Sigmoid colon (tissue), 6 donors: ENCODE measurements at regions not wholly inside any gene's neighbourhood (a gene's known extent, or its start where the extent isn't known, plus 50 kb on each side); places are given as distances from the start of the nearest gene placed in this dataset.

Experiments used
- DNase-seq: peaks from one replicate; pipeline ENCODE4 v3.0.0-alpha.2; 2019
- H3K27ac ChIP-seq, 4 donors: fragments of 200-600 bp; sonication (generic); one replicate each; pipeline ENCODE4 v1.5.1; 2016 to 2019; ENCODE audit warnings: mild to moderate bottlenecking in 1 of 4
- H3K27me3 ChIP-seq, 3 donors: fragments of 200-600 bp; sonication (generic); one replicate each; pipeline ENCODE4 v1.5.1; 2019; ENCODE audit warnings: mild to moderate bottlenecking in 1 of 3
- H3K36me3 ChIP-seq, 4 donors: fragments of 200-600 bp; sonication (generic); one replicate each; pipeline ENCODE4 v1.5.1; 2016 to 2019
- H3K4me1 ChIP-seq, 4 donors: fragments of 200-600 bp; sonication (generic); one replicate each; pipeline ENCODE4 v1.5.1; 2017 to 2019
- H3K4me3 ChIP-seq, 4 donors: fragments of 200-600 bp; sonication (generic); one replicate each; pipeline ENCODE4 v1.5.1; 2017 to 2019; ENCODE audit warnings: mild to moderate bottlenecking in 2 of 4, moderate library complexity in 1 of 4
- H3K9me3 ChIP-seq, 4 donors: fragments of 200-600 bp in 3 of 4; sonication (generic) in 3 of 4; one replicate each; pipeline versions ENCODE4 v1.5.1 to v1.6.1; 2013 to 2019
- EP300 ChIP-seq, 4 donors: sonication (generic); formaldehyde crosslinking; IDR thresholded peaks; one replicate each; pipeline ENCODE4 v1.6.1; 2017; ENCODE audit warnings: antibody characterized with exemption in 4 of 4
- POLR2A ChIP-seq, 2 donors: fragments of 450-650 bp; IDR thresholded peaks; one replicate each; pipeline ENCODE4 v1.6.1; 2016; ENCODE audit warnings: antibody characterized with exemption in 2 of 2, mild to moderate bottlenecking in 2 of 2, moderate library complexity in 2 of 2
- POLR2AphosphoS5 ChIP-seq, 4 donors: sonication (generic); formaldehyde crosslinking; IDR thresholded peaks; one replicate each; pipeline ENCODE4 v1.6.1; 2017; ENCODE audit warnings: antibody characterized with exemption in 4 of 4
- WGBS, 2 donors: extraction: QIAGEN DNeasy Blood & Tissue Kit; methylation state at CpG; one replicate each; pipeline ENCODE4 v1.1.7; 2013; 5-methylcytosine and 5-hydroxymethylcytosine counted together
- intact Hi-C: fragments of 100-400 bp; cut with DNase I; formaldehyde crosslinking; loops from one replicate; pipeline ENCODE4 v1.15.1; 2023
- TF ChIP-seq, protein P1 (sequence below), 4 experiments: fragments of 450-650 bp in 3 of 4; fragments of 200-600 bp in 1 of 4; IDR thresholded peaks; one replicate each; pipeline ENCODE4 v1.5.1; 2016 to 2019; ENCODE audit warnings: antibody characterized with exemption in 4 of 4, mild to moderate bottlenecking in 3 of 4, moderate library complexity in 2 of 4
- donor health status: healthy with polysubstance abuse.
- donor health status: healthy.

DNA sequence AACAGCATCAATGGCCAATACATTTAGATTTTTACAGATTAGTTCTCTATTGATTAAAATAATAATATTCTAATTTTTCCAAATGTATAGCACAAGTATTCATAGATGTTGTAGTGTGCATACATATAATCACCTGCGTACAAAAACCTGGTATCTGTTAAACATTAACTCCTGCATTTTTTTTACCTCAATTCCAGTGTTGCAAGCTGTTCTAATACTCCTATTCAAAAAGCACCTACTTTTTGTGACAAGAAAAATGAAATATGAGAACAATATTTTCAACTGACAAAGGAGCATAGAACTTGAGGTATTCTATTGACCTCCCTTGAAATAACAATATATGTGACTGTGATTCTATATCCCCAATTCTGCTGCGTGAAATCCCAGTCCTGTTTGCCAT lies 422.9 kb upstream of the PCDH20 start:
- no peaks in the 10 kb centered on the region for H3K4me1 ChIP-seq
- TF ChIP-seq, protein P1, sequence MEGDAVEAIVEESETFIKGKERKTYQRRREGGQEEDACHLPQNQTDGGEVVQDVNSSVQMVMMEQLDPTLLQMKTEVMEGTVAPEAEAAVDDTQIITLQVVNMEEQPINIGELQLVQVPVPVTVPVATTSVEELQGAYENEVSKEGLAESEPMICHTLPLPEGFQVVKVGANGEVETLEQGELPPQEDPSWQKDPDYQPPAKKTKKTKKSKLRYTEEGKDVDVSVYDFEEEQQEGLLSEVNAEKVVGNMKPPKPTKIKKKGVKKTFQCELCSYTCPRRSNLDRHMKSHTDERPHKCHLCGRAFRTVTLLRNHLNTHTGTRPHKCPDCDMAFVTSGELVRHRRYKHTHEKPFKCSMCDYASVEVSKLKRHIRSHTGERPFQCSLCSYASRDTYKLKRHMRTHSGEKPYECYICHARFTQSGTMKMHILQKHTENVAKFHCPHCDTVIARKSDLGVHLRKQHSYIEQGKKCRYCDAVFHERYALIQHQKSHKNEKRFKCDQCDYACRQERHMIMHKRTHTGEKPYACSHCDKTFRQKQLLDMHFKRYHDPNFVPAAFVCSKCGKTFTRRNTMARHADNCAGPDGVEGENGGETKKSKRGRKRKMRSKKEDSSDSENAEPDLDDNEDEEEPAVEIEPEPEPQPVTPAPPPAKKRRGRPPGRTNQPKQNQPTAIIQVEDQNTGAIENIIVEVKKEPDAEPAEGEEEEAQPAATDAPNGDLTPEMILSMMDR (IDR thresholded peaks at IDR 0.05) = no peak
- TF ChIP-seq POLR2A (IDR thresholded peaks at IDR 0.05) (no peak), EP300 (IDR thresholded peaks at IDR 0.05) (no peak), POLR2AphosphoS5 (IDR thresholded peaks at IDR 0.05) (no peak)
- WGBS, 2 donors = 38 to 68% methylated on average over 2 of the region's 2 CpGs
- DNase-seq = no peak
- H3K9me3 ChIP-seq = no peaks in the 10 kb centered on the region
- no peaks in the 10 kb centered on the region for H3K27me3 ChIP-seq
- intact Hi-C loops = no loop called here
- no peaks in the 10 kb centered on the region for H3K36me3 ChIP-seq
- H3K27ac ChIP-seq = no peak overlapping the region
- H3K4me3 ChIP-seq = no peak overlapping the region

DNA sequence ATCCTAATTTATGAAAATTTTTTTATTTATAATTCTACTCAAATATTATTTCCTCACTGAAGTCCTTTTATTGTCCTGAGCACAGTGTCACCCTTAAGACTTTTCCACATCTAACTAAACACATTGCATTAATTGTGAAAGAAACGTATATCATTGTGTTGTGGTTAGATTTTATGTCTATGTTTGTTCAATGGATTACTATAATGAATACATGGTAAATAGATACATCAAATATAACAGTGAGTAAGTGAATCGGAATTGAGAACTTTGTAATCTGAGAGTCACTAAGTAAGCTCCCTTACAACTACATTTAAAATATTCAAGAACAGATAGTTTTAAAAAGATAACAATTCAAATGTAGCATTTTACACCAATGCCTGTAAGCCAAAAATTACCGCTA lies 417.6 kb upstream of the PCDH20 start:
- 68 to 85% methylated on average over 3 of the region's 3 CpGs for WGBS, 2 donors
- no peaks in the 10 kb centered on the region for H3K27me3 ChIP-seq
- no peak for DNase-seq
- H3K9me3 ChIP-seq = no peaks in the 10 kb centered on the region
- intact Hi-C loops = no loop called here
- H3K4me3 ChIP-seq = no peak overlapping the region
- H3K27ac ChIP-seq = no peak overlapping the region
- no peak for TF ChIP-seq POLR2AphosphoS5 (IDR thresholded peaks at IDR 0.05)
- H3K4me1 ChIP-seq = no peaks in the 10 kb centered on the region
- no peaks in the 10 kb centered on the region for H3K36me3 ChIP-seq

DNA sequence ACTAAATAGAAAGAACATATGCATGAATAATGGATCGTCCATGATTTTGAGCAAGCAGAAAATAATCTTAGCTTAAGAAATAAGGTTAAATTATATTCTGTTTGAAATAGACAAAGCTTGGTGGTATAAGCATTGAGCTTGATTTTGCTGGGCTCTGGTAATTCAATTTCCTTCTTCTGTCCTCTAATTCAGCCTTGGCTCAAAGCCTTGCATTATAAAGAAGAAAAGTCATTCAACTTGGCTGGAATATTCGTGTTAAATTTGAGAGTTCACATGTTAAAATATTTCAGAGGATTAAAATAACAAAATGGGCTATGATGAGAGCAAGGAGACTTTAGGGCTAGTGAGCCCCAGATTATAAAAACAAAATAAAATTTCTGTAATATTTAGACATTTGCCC lies 415.4 kb upstream of the PCDH20 start:
- Histone ChIP-seq H3K27me3 (no peaks in the 10 kb centered on the region), H3K36me3 (no peaks in the 10 kb centered on the region), H3K27ac (no peak overlapping the region), H3K4me3 (no peak overlapping the region), H3K4me1 (no peaks in the 10 kb centered on the region), H3K9me3 (no peaks in the 10 kb centered on the region)
- DNase-seq = no peak
- no peak for TF ChIP-seq POLR2AphosphoS5 (IDR thresholded peaks at IDR 0.05)
- no peak for TF ChIP-seq EP300 (IDR thresholded peaks at IDR 0.05)
- TF ChIP-seq, protein P1 (IDR thresholded peaks at IDR 0.05) = no peak
- TF ChIP-seq POLR2A (IDR thresholded peaks at IDR 0.05) = no peak
- WGBS, 2 donors = 46 to 60% methylated on average over 2 of the region's 2 CpGs
- intact Hi-C loops = no loop called here

DNA sequence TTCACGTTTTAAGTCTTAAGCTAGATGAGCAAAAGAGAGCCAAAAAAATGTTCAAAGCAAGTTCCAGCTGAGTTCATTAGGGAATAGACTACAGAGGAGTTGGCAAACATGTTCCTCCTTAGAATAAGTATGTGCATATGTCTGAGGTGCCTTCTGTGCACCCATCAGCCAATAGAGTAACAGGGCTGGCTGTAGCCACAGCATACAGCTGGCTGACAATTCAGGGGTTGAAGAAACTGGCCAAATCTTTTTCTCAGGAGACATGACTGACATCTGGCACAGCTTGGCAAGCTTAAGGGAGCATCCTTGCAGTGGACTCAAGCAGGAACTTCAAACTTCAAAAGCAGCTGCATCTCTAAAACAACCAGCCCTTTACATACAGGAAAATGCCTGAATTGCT lies 414.8 kb upstream of the PCDH20 start:
- DNase-seq = no peak
- 56 to 61% methylated on average over 1 of the region's 1 CpG for WGBS, 2 donors
- Histone ChIP-seq H3K9me3 (no peaks in the 10 kb centered on the region), H3K4me1 (no peaks in the 10 kb centered on the region), H3K36me3 (no peaks in the 10 kb centered on the region), H3K27me3 (no peaks in the 10 kb centered on the region), H3K27ac (no peak overlapping the region), H3K4me3 (no peak overlapping the region)
- TF ChIP-seq POLR2AphosphoS5 (IDR thresholded peaks at IDR 0.05) (no peak), EP300 (IDR thresholded peaks at IDR 0.05) (no peak), POLR2A (IDR thresholded peaks at IDR 0.05) (no peak)
- TF ChIP-seq, protein P1 (IDR thresholded peaks at IDR 0.05) = no peak
- intact Hi-C loops = no loop called here

DNA sequence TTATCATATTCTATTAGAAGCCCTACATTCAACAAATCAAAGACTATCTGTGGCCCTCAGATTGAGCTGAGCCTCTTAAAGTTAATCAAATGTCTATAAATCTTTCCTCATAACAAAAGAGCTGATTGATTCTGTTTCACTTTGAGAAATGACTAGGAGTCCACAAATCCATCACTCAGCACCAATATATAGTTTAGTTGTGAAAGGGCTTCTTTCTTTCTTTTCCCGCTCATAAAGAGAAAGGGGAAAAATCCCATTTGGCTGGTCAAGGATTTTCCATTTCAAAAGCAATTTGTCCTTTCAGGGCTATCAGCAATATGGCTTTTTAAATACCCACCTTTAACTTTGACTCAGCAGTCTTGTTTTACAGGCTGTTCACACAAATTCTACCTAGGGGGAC lies 408.5 kb upstream of the PCDH20 start:
- no peaks in the 10 kb centered on the region for H3K9me3 ChIP-seq
- H3K36me3 ChIP-seq = no peaks in the 10 kb centered on the region
- no peak overlapping the region for H3K4me3 ChIP-seq
- intact Hi-C loops = no loop called here
- no peak overlapping the region for H3K27ac ChIP-seq
- TF ChIP-seq, protein P1 (IDR thresholded peaks at IDR 0.05) = no peak
- TF ChIP-seq POLR2AphosphoS5 (IDR thresholded peaks at IDR 0.05) (no peak), POLR2A (IDR thresholded peaks at IDR 0.05) (no peak), EP300 (IDR thresholded peaks at IDR 0.05) (no peak)
- no peak for DNase-seq
- 79 to 81% methylated on average over 1 of the region's 1 CpG for WGBS, 2 donors
- H3K27me3 ChIP-seq = no peaks in the 10 kb centered on the region
- no peaks in the 10 kb centered on the region for H3K4me1 ChIP-seq
